Ishikawa (cell line): ENCODE measurements at regions not wholly inside any gene's neighbourhood (a gene's known extent, or its start where the extent isn't known, plus 50 kb on each side); places are given as distances from the start of the nearest gene placed in this dataset.

ENCODE experiments used
- EGR1 ChIP-seq: IDR thresholded peaks from 2 replicates; pipeline ENCODE4 v1.6.1; 2012
- MAX ChIP-seq: IDR thresholded peaks from 2 replicates; pipeline ENCODE4 v1.6.1; 2012
- TAF1 ChIP-seq: IDR thresholded peaks from 2 replicates; pipeline ENCODE4 v1.6.1; 2012; ENCODE audit warnings: low read depth, mild to moderate bottlenecking
- TEAD4 ChIP-seq: IDR thresholded peaks from 2 replicates; pipeline ENCODE4 v1.6.1; 2012

DNA sequence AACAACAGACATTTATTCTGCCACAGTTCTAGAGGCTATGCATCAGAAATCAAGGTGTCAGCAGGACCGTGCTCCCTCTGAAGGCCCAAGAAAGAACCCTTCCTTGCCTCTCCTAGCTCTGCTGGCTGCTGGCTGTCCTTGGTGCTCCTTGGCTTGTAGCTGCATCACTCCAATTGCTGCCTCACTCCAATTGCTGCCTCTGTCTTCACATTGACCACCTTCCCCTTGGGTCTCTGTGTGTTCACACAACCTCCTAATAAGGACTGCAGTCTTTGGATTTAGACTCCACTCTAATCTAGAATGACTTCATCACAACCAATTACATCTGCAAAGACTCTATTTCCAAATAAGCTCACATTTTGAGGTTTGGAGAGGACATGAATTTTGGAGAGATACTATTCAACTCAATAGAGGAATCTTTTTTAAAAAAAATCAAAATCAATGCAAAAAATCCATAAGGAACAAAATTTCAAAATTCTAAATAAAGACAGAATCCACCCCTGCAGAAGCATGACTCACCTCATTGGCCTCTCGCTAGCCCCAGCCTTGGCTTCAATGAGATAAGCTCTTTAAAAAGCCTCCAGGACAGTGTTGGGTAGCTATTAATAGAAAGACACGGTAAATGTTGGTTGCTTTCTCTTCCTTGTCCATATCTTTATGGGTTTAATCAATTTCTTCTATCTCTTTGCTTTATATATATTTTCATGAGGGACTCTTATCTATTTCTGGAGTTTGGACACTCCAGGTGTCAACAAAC, 267.6 kb upstream of the MGAT5 start:
- TF ChIP-seq MAX (no peak), TAF1 (no peak), EGR1 (no peak), TEAD4 (no peak)
